ENCODE measurements at regions not wholly inside any gene's neighbourhood (a gene's known extent, or its start where the extent isn't known, plus 50 kb on each side); places are given as distances from the start of the nearest gene placed in this dataset.

GRCh38 chr1:81299892-81300291, 500.8 kb upstream of the ADGRL2 start:
- Histone ChIP-seq H3K79me1 (ENCODE audit: low read depth, low read length) (no peaks in the 10 kb centered on the region), H3K27ac (ENCODE audit: low read depth, low read length) (no peak overlapping the region), H3K4me1 (replicated peaks in 1 of 4; ENCODE audit: control insufficient read depth in 3 of 4, insufficient read depth in 4 of 4, low read length in 3 of 4) (peaks cover 0 to 3% (median 0%) of the 10 kb centered on the region in 4 experiments; a peak in 1 of 7 replicates), H3K18ac (ENCODE audit: extremely low read depth, low read length) (no peak overlapping the region), H4K5ac (ENCODE audit: insufficient read length, low read depth, low read length) (no peak overlapping the region), H4K91ac (replicated peaks; ENCODE audit: insufficient read length, low read length) (no peak overlapping the region), H3K23ac (ENCODE audit: insufficient read length) (no peak overlapping the region), H3K14ac (ENCODE audit: insufficient read length) (no peak overlapping the region), H2BK20ac (ENCODE audit: low read length) (no peak overlapping the region), H2BK120ac (replicated peaks; ENCODE audit: low read depth, low read length) (no peak overlapping the region), H3K9me3 (ENCODE audit: insufficient read depth in 2 of 2, low read depth in 1 of 2, low read length in 1 of 2) (no peaks in the 10 kb centered on the region), H3K4me2 (ENCODE audit: insufficient read depth in 1 of 2, low read depth in 2 of 2, low read length in 2 of 2) (no peak overlapping the region), H3K4me3 (ENCODE audit: extremely low read depth in 1 of 4, insufficient read depth in 2 of 4, low read depth in 3 of 4, low read length in 4 of 4) (no peak overlapping the region), H3K4ac (replicated peaks; ENCODE audit: insufficient read length, low read depth, low read length) (no peak overlapping the region), H2AK5ac (ENCODE audit: low read depth, low read length) (no peak overlapping the region), H2AFZ (ENCODE audit: low read length) (no peak overlapping the region), H2BK15ac (ENCODE audit: low read length) (no peak overlapping the region), H3K23me2 (ENCODE audit: low read depth, low read length) (no peaks in the 10 kb centered on the region; the same call in 1 of the 2 replicates), H2BK12ac (ENCODE audit: low read depth, low read length) (no peak overlapping the region), H3K36me3 (ENCODE audit: control insufficient read depth in 2 of 4, insufficient read depth in 4 of 4, low read length in 3 of 4) (no peaks in the 10 kb centered on the region), H3K9ac (replicated peaks in 1 of 4; ENCODE audit: extremely low read depth in 1 of 4, low read depth in 3 of 4, low read length in 3 of 4) (no peak overlapping the region), H3K27me3 (replicated peaks in 1 of 4; ENCODE audit: control insufficient read depth in 3 of 4, extremely low read depth in 1 of 4, insufficient read depth in 3 of 4, low read length in 3 of 4) (no peaks in the 10 kb centered on the region), H4K20me1 (replicated peaks in 1 of 2; ENCODE audit: control insufficient read depth in 1 of 2, insufficient read depth in 2 of 2, low read length in 2 of 2) (no peaks in the 10 kb centered on the region), H3K79me2 (ENCODE audit: control insufficient read depth in 1 of 2, insufficient read depth in 2 of 2, low read length in 2 of 2) (no peaks in the 10 kb centered on the region), H3K56ac (replicated peaks; ENCODE audit: insufficient read length, low read depth, low read length) (no peak overlapping the region), H4K8ac (ENCODE audit: extremely low read depth, insufficient read depth, low read length) (no peak overlapping the region), H2BK5ac (ENCODE audit: low read depth, low read length) (no peak overlapping the region)
- POLR2A ChIA-PET (ENCODE audit: partially characterized antibody) = no interaction called here
- 74% methylated on average over 2 of the region's 2 CpGs; no CpG with 5 or more reads in 1 of the 2 experiments for WGBS, 2 experiments (ENCODE audit: extremely low coverage in 1 of 2, insufficient coverage in 1 of 2, insufficient read length in 1 of 2, insufficient replicate concordance in 2 of 2, low coverage in 1 of 2, low lambda C conversion rate in 2 of 2, missing lambda C conversion rate in 1 of 2)
- CTCF ChIA-PET (ENCODE audit: partially characterized antibody) = interaction anchor here (0.6 kb wide), 1 partner anchor 226 kb away, joined by 3 read pairs; no protein-coding TSS in a partner anchor
- FAIRE-seq (no peak), DNase-seq (ENCODE audit: low read depth in 1 of 2, low spot score in 2 of 2) (no peak)
- TF ChIP-seq KDM5A (IDR thresholded peaks at IDR 0.05; ENCODE audit: low read length) (no peak), CHD2 (IDR thresholded peaks at IDR 0.05; ENCODE audit: low read length) (no peak), POLR2AphosphoS5 (IDR thresholded peaks at IDR 0.05; ENCODE audit: low read depth, low read length) (no peak), CEBPB (IDR thresholded peaks at IDR 0.05; ENCODE audit: low read depth, low read length) (no peak), SP4 (IDR thresholded peaks at IDR 0.05; ENCODE audit: low read length) (no peak), EGR1 (IDR thresholded peaks at IDR 0.05; ENCODE audit: borderline replicate concordance, low read depth, low read length) (no peak), GTF2F1 (IDR thresholded peaks at IDR 0.05; ENCODE audit: borderline replicate concordance, low read depth, low read length) (no peak), CBX5 (IDR thresholded peaks at IDR 0.05; ENCODE audit: low read depth, low read length) (no peak), TBP (IDR thresholded peaks at IDR 0.05; ENCODE audit: low read depth, low read length) (no peak), ASH2L (IDR thresholded peaks at IDR 0.05; ENCODE audit: low read length) (no peak), YY1 (IDR thresholded peaks at IDR 0.05; ENCODE audit: low read depth, low read length) (no peak), HDAC6 (IDR thresholded peaks at IDR 0.05; ENCODE audit: low read depth, low read length) (no peak), TCF12 (IDR thresholded peaks at IDR 0.05; ENCODE audit: low read depth, low read length) (no peak), NANOG (IDR thresholded peaks at IDR 0.05; ENCODE audit: insufficient read depth, low read depth, low read length, poor library complexity, severe bottlenecking) (no peak)

All from H1 (cell line).